ENCODE measurements at regions not wholly inside any gene's neighbourhood (a gene's known extent, or its start where the extent isn't known, plus 50 kb on each side); places are given as distances from the start of the nearest gene placed in this dataset.
"Not testable (repeated sequence)": the region's sequence is repeated elsewhere in the genome, so short reads cannot be mapped to it uniquely, and the experiment has no call there.

DNA sequence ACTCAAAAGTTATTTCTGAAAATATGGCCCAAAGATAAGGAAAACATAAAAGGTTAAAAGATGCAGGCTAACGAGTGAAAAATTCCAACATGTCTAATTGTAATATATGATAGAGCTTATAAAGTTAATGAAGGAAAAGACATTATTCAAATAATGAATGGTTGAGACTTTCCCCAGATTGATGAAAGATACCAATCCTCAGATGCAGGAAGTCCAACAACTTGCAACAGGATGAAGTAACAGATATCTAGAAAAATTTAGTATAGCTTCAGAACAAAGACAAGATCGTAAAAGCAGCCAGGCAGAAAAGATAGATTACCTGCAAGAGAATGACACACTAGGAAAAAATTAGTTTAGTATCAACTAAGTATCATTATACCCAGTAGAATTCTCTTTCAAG lies 546.4 kb upstream of the PPP2R3A start:
- no peak for DNase-seq (ENCODE audit: low read depth in 1 of 2, low spot score in 1 of 2)
- TF ChIP-seq, protein P1, sequence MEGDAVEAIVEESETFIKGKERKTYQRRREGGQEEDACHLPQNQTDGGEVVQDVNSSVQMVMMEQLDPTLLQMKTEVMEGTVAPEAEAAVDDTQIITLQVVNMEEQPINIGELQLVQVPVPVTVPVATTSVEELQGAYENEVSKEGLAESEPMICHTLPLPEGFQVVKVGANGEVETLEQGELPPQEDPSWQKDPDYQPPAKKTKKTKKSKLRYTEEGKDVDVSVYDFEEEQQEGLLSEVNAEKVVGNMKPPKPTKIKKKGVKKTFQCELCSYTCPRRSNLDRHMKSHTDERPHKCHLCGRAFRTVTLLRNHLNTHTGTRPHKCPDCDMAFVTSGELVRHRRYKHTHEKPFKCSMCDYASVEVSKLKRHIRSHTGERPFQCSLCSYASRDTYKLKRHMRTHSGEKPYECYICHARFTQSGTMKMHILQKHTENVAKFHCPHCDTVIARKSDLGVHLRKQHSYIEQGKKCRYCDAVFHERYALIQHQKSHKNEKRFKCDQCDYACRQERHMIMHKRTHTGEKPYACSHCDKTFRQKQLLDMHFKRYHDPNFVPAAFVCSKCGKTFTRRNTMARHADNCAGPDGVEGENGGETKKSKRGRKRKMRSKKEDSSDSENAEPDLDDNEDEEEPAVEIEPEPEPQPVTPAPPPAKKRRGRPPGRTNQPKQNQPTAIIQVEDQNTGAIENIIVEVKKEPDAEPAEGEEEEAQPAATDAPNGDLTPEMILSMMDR (IDR thresholded peaks at IDR 0.05; ENCODE audit: low read depth, low read length): no peak
- no peaks in the 10 kb centered on the region for H3K9me3 ChIP-seq (ENCODE audit: low read depth)
- H3K4me1 ChIP-seq (ENCODE audit: low read depth): no peaks in the 10 kb centered on the region
- no peaks in the 10 kb centered on the region for H3K36me3 ChIP-seq
- H3K27ac ChIP-seq: no peak overlapping the region
- H3K27me3 ChIP-seq: no peaks in the 10 kb centered on the region
- no peak overlapping the region for H3K4me3 ChIP-seq

GRCh38 chr3:135426508-135426907 lies 539.0 kb upstream of the PPP2R3A start:
- H3K27ac ChIP-seq: no peak overlapping the region
- no peaks in the 10 kb centered on the region for H3K4me1 ChIP-seq (ENCODE audit: low read depth)
- TF ChIP-seq, protein P1 (IDR thresholded peaks at IDR 0.05; ENCODE audit: low read depth, low read length): no peak
- no peaks in the 10 kb centered on the region for H3K9me3 ChIP-seq (ENCODE audit: low read depth)
- no peak overlapping the region for H3K4me3 ChIP-seq
- H3K27me3 ChIP-seq: no peaks in the 10 kb centered on the region
- no peak for DNase-seq (ENCODE audit: low read depth in 1 of 2, low spot score in 1 of 2)
- no peaks in the 10 kb centered on the region for H3K36me3 ChIP-seq

- Histone ChIP-seq H3K9me3 (ENCODE audit: low read depth) (no peaks in the 10 kb centered on the region), H3K27me3 (no peaks in the 10 kb centered on the region), H3K4me1 (ENCODE audit: low read depth) (no peaks in the 10 kb centered on the region), H3K27ac (no peak overlapping the region), H3K36me3 (no peaks in the 10 kb centered on the region), H3K4me3 (no peak overlapping the region)
- TF ChIP-seq, protein P1 (IDR thresholded peaks at IDR 0.05; ENCODE audit: low read depth, low read length): no peak
- no peak for DNase-seq (ENCODE audit: low read depth in 1 of 2, low spot score in 1 of 2)
Observed at GRCh38 chr3:135432402-135432801, 533.1 kb upstream of the PPP2R3A start.

DNA sequence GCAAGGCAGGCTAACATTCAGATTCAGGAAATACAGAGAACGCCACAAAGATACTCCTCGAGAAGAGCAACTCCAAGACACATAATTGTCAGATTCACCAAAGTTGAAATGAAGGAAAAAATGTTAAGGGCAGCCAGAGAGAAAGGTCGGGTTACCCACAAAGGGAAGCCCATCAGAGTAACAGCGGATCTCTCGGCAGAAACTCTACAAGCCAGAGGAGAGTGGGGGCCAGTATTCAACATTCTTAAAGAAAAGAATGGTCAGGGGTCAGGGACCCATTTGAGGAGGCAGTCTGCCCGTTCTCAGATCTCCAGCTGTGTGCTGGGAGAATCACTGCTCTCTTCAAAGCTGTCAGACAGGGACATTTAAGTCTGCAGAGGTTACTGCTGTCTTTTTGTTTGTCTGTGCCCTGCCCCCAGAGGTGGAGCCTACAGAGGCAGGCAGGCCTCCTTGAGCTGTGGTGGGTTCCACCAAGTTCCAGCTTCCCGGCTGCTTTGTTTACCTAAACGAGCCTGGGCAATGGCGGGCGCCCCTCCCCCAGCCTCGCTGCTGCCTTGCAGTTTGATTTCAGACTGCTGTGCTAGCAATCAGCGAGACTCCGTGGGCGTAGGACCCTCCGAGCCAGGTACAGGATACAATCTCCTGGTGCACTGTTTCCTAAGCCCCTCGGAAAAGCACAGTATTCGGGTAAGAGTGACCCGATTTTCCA lies 526.5 kb upstream of the PPP2R3A start:
- DNase-seq (ENCODE audit: low read depth in 1 of 2, low spot score in 1 of 2); H3K27me3 ChIP-seq; H3K9me3 ChIP-seq (ENCODE audit: low read depth); H3K27ac ChIP-seq; H3K4me1 ChIP-seq (ENCODE audit: low read depth); H3K36me3 ChIP-seq: not testable (repeated sequence)
- peak overlapping the region; percentile 18 for H3K4me3 ChIP-seq

- H3K9me3 ChIP-seq (ENCODE audit: low read depth); H3K36me3 ChIP-seq; H3K27ac ChIP-seq; H3K27me3 ChIP-seq; H3K4me1 ChIP-seq (ENCODE audit: low read depth); DNase-seq (ENCODE audit: low read depth in 1 of 2, low spot score in 1 of 2): not testable (repeated sequence)
- peak overlapping the region; percentile 18 for H3K4me3 ChIP-seq
Observed at GRCh38 chr3:135439632-135440031, 525.9 kb upstream of the PPP2R3A start.

GRCh38 chr3:135440233-135440632 lies 525.3 kb upstream of the PPP2R3A start:
- no peaks in the 10 kb centered on the region for H3K27me3 ChIP-seq
- H3K4me3 ChIP-seq: no peak overlapping the region
- no peaks in the 10 kb centered on the region for H3K36me3 ChIP-seq
- no peaks in the 10 kb centered on the region for H3K4me1 ChIP-seq (ENCODE audit: low read depth)
- TF ChIP-seq, protein P1 (IDR thresholded peaks at IDR 0.05; ENCODE audit: low read depth, low read length): no peak
- no peak for DNase-seq (ENCODE audit: low read depth in 1 of 2, low spot score in 1 of 2)
- H3K27ac ChIP-seq: no peak overlapping the region
- H3K9me3 ChIP-seq (ENCODE audit: low read depth): no peaks in the 10 kb centered on the region
